Ovary (tissue), 7 donors: ENCODE measurements at regions not wholly inside any gene's neighbourhood (a gene's known extent, or its start where the extent isn't known, plus 50 kb on each side); places are given as distances from the start of the nearest gene placed in this dataset.

ENCODE experiments used
- DNase-seq, 5 donors: peaks; one replicate each; pipeline ENCODE4 v3.0.0-alpha.2; 2019 to 2020
- H3K27ac ChIP-seq, 2 donors: fragments of 200-600 bp; one replicate each; pipeline versions ENCODE4 v1.5.1 to v1.8.0; 2019 to 2022
- H3K27me3 ChIP-seq: fragments of 200-600 bp; one replicate; pipeline ENCODE4 v1.8.0; 2022
- H3K36me3 ChIP-seq: fragments of 200-600 bp; sonication (generic); one replicate; pipeline ENCODE4 v1.5.1; 2019
- H3K4me1 ChIP-seq: one replicate; pipeline ENCODE4 v1.8.1; 2013; ENCODE audit warnings: mild to moderate bottlenecking, moderate library complexity; ENCODE audit not compliant: insufficient read depth
- H3K4me3 ChIP-seq: fragments of 200-600 bp; sonication (generic); one replicate; pipeline ENCODE4 v1.5.1; 2017
- H3K9me3 ChIP-seq, 2 donors: fragments of 200-600 bp in 1 of 2; sonication (generic) in 1 of 2; one replicate each; pipeline versions ENCODE4 v1.5.1 to v1.8.1; 2013 to 2019; ENCODE audit warnings: mild to moderate bottlenecking in 1 of 2, moderate library complexity in 1 of 2
- CTCF ChIP-seq, 3 donors: fragments of 450-650 bp in 2 of 3; fragments of 200-600 bp in 1 of 3; IDR thresholded peaks; one replicate each; pipeline versions ENCODE4 v1.5.1 to v1.8.0; 2016 to 2022; ENCODE audit warnings: antibody characterized with exemption in 3 of 3, mild to moderate bottlenecking in 1 of 3
- EP300 ChIP-seq: sonication (generic); formaldehyde crosslinking; IDR thresholded peaks from one replicate; pipeline ENCODE4 v1.6.1; 2017; ENCODE audit warnings: antibody characterized with exemption
- POLR2A ChIP-seq: fragments of 450-650 bp; IDR thresholded peaks from one replicate; pipeline ENCODE4 v1.6.1; 2017; ENCODE audit warnings: antibody characterized with exemption, mild to moderate bottlenecking, moderate library complexity
- whole genome bisulfite sequencing, 3 donors: extraction: QIAGEN DNeasy Blood & Tissue Kit in 1 of 3; methylation state at CpG; one replicate each; pipeline versions ENCODE4 v1.1.5 to v1.1.7; 2013 to 2017; 5-methylcytosine and 5-hydroxymethylcytosine counted together
- intact Hi-C, 4 donors: fragments of 100-400 bp; cut with DNase I; formaldehyde crosslinking; loops; one replicate each; pipeline versions ENCODE4 v1.11.0 to v1.15.1; 2022 to 2023
- donor health status: DM: no; HTN: no; CAD: no; lungs with moderate emphysema.
- donor health status: DM: no; HTN: no; CAD: no.
- donor health status: Bipolar disorder and iron deficiency.
- donor health status: DM: no; HTN: no; CAD: no.
- donor health status: DM: yes; HTN: yes; CAD: no.

- Histone ChIP-seq H3K9me3 (no peaks in the 10 kb centered on the region), H3K27me3 (no peaks in the 10 kb centered on the region), H3K36me3 (no peaks in the 10 kb centered on the region), H3K27ac (no peak overlapping the region), H3K4me3 (no peak overlapping the region), H3K4me1 (no peaks in the 10 kb centered on the region)
- intact Hi-C loops: no loop called here
- no peak for DNase-seq
- no peak for TF ChIP-seq CTCF (IDR thresholded peaks at IDR 0.05)
- no peak for TF ChIP-seq POLR2A
- TF ChIP-seq EP300: no peak
Observed at GRCh38 chr4:179662522-179662921, 2220.3 kb upstream of the AGA start.

GRCh38 chr4:179663641-179664429, 2221.6 kb upstream of the AGA start:
- Histone ChIP-seq H3K27ac (no peak overlapping the region), H3K27me3 (no peaks in the 10 kb centered on the region), H3K4me3 (no peak overlapping the region), H3K4me1 (no peaks in the 10 kb centered on the region), H3K36me3 (no peaks in the 10 kb centered on the region), H3K9me3 (no peaks in the 10 kb centered on the region)
- TF ChIP-seq POLR2A: no peak
- TF ChIP-seq EP300: no peak
- no peak for TF ChIP-seq CTCF (IDR thresholded peaks at IDR 0.05)
- WGBS, 3 donors: 89 to 93% (median 92%) methylated on average over 6 of the region's 6 CpGs
- intact Hi-C loops: no loop called here
- DNase-seq: no peak

GRCh38 chr4:179664430-179665027, 2222.3 kb upstream of the AGA start:
- no peaks in the 10 kb centered on the region for H3K4me1 ChIP-seq
- H3K27me3 ChIP-seq: no peaks in the 10 kb centered on the region
- WGBS, 3 donors: 84 to 88% (median 84%) methylated on average over 9 of the region's 9 CpGs
- no peak overlapping the region for H3K27ac ChIP-seq
- no peak for TF ChIP-seq CTCF (IDR thresholded peaks at IDR 0.05)
- TF ChIP-seq EP300: no peak
- no peak overlapping the region for H3K4me3 ChIP-seq
- H3K36me3 ChIP-seq: no peaks in the 10 kb centered on the region
- no peaks in the 10 kb centered on the region for H3K9me3 ChIP-seq
- DNase-seq: no peak
- intact Hi-C loops: no loop called here

GRCh38 chr4:179666226-179666625, 2224.0 kb upstream of the AGA start:
- H3K36me3 ChIP-seq: no peaks in the 10 kb centered on the region
- no peaks in the 10 kb centered on the region for H3K9me3 ChIP-seq
- no peak for DNase-seq
- H3K4me1 ChIP-seq: no peaks in the 10 kb centered on the region
- TF ChIP-seq POLR2A (no peak), EP300 (no peak), CTCF (IDR thresholded peaks at IDR 0.05) (no peak)
- no peaks in the 10 kb centered on the region for H3K27me3 ChIP-seq
- H3K4me3 ChIP-seq: no peak overlapping the region
- no peak overlapping the region for H3K27ac ChIP-seq
- intact Hi-C loops: no loop called here
- WGBS, 3 donors: 66 to 71% (median 68%) methylated on average over 3 of the region's 3 CpGs
